ENCODE measurements at regions not wholly inside any gene's neighbourhood (a gene's known extent, or its start where the extent isn't known, plus 50 kb on each side); places are given as distances from the start of the nearest gene placed in this dataset.

GRCh38 chr4:153093396-153093795 lies 110.8 kb upstream of the TRIM2 start:
- no peak for TF ChIP-seq CTCF (IDR thresholded peaks at IDR 0.05; ENCODE audit: borderline replicate concordance, extremely low read depth, low read length, poor library complexity, severe bottlenecking)
- TF ChIP-seq EZH2 (IDR thresholded peaks at IDR 0.05; ENCODE audit: borderline replicate concordance, low read depth, low read length, severe bottlenecking) = no peak
